ENCODE measurements at regions not wholly inside any gene's neighbourhood (a gene's known extent, or its start where the extent isn't known, plus 50 kb on each side); places are given as distances from the start of the nearest gene placed in this dataset.

DNA sequence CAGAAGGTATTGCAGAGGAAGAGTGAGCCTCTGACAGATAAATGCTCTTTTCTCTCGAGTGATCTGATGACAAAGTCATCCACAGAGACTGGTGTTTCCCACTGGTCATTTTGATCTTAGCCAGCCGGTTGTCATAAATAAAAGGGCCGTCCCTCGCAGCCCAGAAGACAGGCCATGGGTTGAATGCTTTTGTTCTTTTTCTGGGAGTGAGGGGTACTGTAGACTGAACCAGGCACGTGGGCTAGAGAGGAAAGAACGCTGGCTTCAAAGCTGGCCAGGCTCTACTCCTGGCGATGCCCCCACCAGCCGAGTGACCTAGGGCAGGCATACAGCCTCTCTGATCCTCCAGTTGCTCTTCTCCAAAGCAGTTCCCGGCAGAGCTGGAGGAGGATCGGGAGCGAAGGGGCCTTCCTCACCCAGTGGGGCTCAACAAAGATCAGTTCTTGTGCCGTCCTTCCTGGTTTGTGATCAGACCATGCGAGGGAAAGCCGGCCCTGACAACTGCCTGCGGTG lies 193.5 kb downstream of the INHBB start:
- no peak for DNase-seq (ENCODE audit: low spot score)
- H3K4me1 ChIP-seq (ENCODE audit: insufficient read depth), result peaks cover 27% of the 10 kb centered on the region
- H3K4me2 ChIP-seq, result no peak overlapping the region
- no peaks in the 10 kb centered on the region for H3K36me3 ChIP-seq (replicated peaks; ENCODE audit: insufficient read depth, low read depth)
- TF ChIP-seq CTCF (IDR thresholded peaks at IDR 0.05; ENCODE audit: poor library complexity) (no peak), EZH2 (IDR thresholded peaks at IDR 0.05; ENCODE audit: borderline replicate concordance) (no peak), EZH2phosphoT487 (IDR thresholded peaks at IDR 0.05; ENCODE audit: low read depth, severe bottlenecking, unreplicated experiment) (no peak)
- peak overlapping the region; percentile 80 for H3K27ac ChIP-seq
- no peak overlapping the region for H2AFZ ChIP-seq
- H3K27me3 ChIP-seq, result no peaks in the 10 kb centered on the region
- no peaks in the 10 kb centered on the region for H3K9me2 ChIP-seq (replicated peaks; ENCODE audit: insufficient read depth)
- H3K4me3 ChIP-seq, result no peak overlapping the region
- H3K79me2 ChIP-seq, result no peaks in the 10 kb centered on the region
- no peaks in the 10 kb centered on the region for H4K20me1 ChIP-seq (ENCODE audit: insufficient read depth, poor library complexity, severe bottlenecking)
- WGBS (ENCODE audit: low lambda C conversion rate, missing lambda C conversion rate), result 73% methylated on average over 15 of the region's 15 CpGs
- H3K9me3 ChIP-seq (ENCODE audit: low read depth), result no peaks in the 10 kb centered on the region

DNA sequence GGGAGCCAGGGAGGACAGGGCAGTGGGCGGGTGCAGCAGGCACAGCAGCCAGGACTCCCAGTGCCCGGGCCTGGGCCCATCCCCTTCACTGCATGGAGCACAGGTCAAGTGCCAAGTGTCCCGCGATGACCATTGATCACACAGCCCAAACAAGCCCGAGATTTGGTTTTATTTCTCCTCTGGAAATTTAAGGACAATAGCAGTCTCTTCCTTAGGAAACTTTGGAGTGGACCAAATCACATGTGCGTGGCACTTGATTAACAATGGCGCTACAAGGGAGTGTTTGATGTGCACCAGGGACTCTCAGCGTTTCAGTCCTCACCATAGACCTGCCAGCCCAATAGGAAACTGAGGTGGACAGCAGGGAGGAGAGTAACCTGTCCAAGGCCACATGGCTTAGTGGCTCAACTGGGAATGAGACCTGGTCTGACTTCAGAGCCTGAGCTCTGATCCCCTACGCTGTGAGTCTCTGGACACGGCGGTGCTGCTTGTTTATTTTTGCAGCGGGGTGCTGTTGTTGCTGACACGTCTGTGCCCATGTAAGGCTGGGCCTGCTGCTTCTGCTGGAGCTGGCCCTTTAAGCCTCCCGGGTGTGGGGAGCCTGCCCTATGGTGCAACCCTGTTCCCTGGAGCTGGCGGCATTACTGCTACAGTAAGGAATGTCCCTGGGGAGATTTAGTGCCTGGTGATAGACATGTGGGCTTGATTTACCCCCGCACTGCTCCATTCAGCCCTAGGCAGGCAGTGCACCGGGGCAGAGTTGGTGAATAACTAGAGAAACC lies 194.2 kb downstream of the INHBB start:
- Histone ChIP-seq H3K4me2 (peak overlapping the region; percentile 47), H3K4me3 (no peak overlapping the region), H3K27me3 (no peaks in the 10 kb centered on the region), H3K79me2 (no peaks in the 10 kb centered on the region), H2AFZ (peak overlapping the region; percentile 44), H3K36me3 (replicated peaks; ENCODE audit: insufficient read depth, low read depth) (no peaks in the 10 kb centered on the region), H4K20me1 (ENCODE audit: insufficient read depth, poor library complexity, severe bottlenecking) (no peaks in the 10 kb centered on the region), H3K27ac (peak overlapping the region; percentile 92), H3K9me3 (ENCODE audit: low read depth) (no peaks in the 10 kb centered on the region), H3K4me1 (ENCODE audit: insufficient read depth) (peaks cover 27% of the 10 kb centered on the region), H3K9me2 (replicated peaks; ENCODE audit: insufficient read depth) (no peaks in the 10 kb centered on the region)
- no peak for TF ChIP-seq CTCF (IDR thresholded peaks at IDR 0.05; ENCODE audit: poor library complexity)
- no peak for TF ChIP-seq EZH2phosphoT487 (IDR thresholded peaks at IDR 0.05; ENCODE audit: low read depth, severe bottlenecking, unreplicated experiment)
- TF ChIP-seq EZH2 (IDR thresholded peaks at IDR 0.05; ENCODE audit: borderline replicate concordance), result no peak
- WGBS (ENCODE audit: low lambda C conversion rate, missing lambda C conversion rate), result 62% methylated on average over 17 of the region's 17 CpGs
- DNase-seq (ENCODE audit: low spot score), result peak; percentile 88

- no peaks in the 10 kb centered on the region for H3K9me2 ChIP-seq (replicated peaks; ENCODE audit: insufficient read depth)
- peak overlapping the region; percentile 47 for H3K4me2 ChIP-seq
- no peak for DNase-seq (ENCODE audit: low spot score)
- 83% methylated on average over 13 of the region's 13 CpGs for WGBS (ENCODE audit: low lambda C conversion rate, missing lambda C conversion rate)
- no peak overlapping the region for H2AFZ ChIP-seq
- TF ChIP-seq EZH2phosphoT487 (IDR thresholded peaks at IDR 0.05; ENCODE audit: low read depth, severe bottlenecking, unreplicated experiment) (no peak), CTCF (IDR thresholded peaks at IDR 0.05; ENCODE audit: poor library complexity) (no peak), EZH2 (IDR thresholded peaks at IDR 0.05; ENCODE audit: borderline replicate concordance) (no peak)
- H3K27me3 ChIP-seq, result no peaks in the 10 kb centered on the region
- no peaks in the 10 kb centered on the region for H4K20me1 ChIP-seq (ENCODE audit: insufficient read depth, poor library complexity, severe bottlenecking)
- peaks cover 33% of the 10 kb centered on the region for H3K4me1 ChIP-seq (ENCODE audit: insufficient read depth)
- H3K9me3 ChIP-seq (ENCODE audit: low read depth), result no peaks in the 10 kb centered on the region
- no peak overlapping the region for H3K4me3 ChIP-seq
- H3K27ac ChIP-seq, result peak overlapping the region; percentile 92
- H3K36me3 ChIP-seq (replicated peaks; ENCODE audit: insufficient read depth, low read depth), result no peaks in the 10 kb centered on the region
- H3K79me2 ChIP-seq, result no peaks in the 10 kb centered on the region
Observed at GRCh38 chr2:120540719-120541552, 194.7 kb upstream of the GLI2 start.

Data from hepatocyte (in vitro differentiated cells).